ENCODE measurements at regions not wholly inside any gene's neighbourhood (a gene's known extent, or its start where the extent isn't known, plus 50 kb on each side); places are given as distances from the start of the nearest gene placed in this dataset.

GRCh38 chr4:159018062-159018629 is 84.7 kb upstream of the RAPGEF2 start:
- H3K27me3 ChIP-seq (replicated peaks in 1 of 7), result no peaks in the 10 kb centered on the region
- no peaks in the 10 kb centered on the region for H3K36me3 ChIP-seq
- H3K9me3 ChIP-seq, result no peaks in the 10 kb centered on the region
- TF ChIP-seq POLR2AphosphoS5 (IDR thresholded peaks at IDR 0.05), result no peak
- TF ChIP-seq CTCF (IDR thresholded peaks at IDR 0.05 in 8 of 11, conservative IDR thresholded peaks at IDR 0.05 in 3 of 11), result no peak
- no peak for TF ChIP-seq POLR2A (IDR thresholded peaks at IDR 0.05)
- no peak for DNase-seq
- intact Hi-C loops (cut with DNase I; ENCODE audit: low total_unique reads), result no loop called here
- H3K4me1 ChIP-seq, result peaks cover 0 to 16% (median 4%) of the 10 kb centered on the region in 6 donors
- no peak overlapping the region for H3K27ac ChIP-seq
- no peak overlapping the region for H3K4me3 ChIP-seq
- 53 to 65% (median 61%) methylated on average over 4 of the region's 4 CpGs for WGBS, 5 donors

GRCh38 chr4:159019356-159019755 is 83.5 kb upstream of the RAPGEF2 start:
- Histone ChIP-seq H3K4me3 (no peak overlapping the region), H3K4me1 (peaks cover 0 to 16% (median 4%) of the 10 kb centered on the region in 6 donors), H3K27ac (no peak overlapping the region), H3K27me3 (replicated peaks in 1 of 7) (no peaks in the 10 kb centered on the region), H3K9me3 (no peaks in the 10 kb centered on the region), H3K36me3 (no peaks in the 10 kb centered on the region)
- WGBS, 5 donors, result 46 to 74% (median 53%) methylated on average over 5 of the region's 5 CpGs
- DNase-seq, result no peak
- no peak for TF ChIP-seq POLR2A (IDR thresholded peaks at IDR 0.05)
- intact Hi-C loops (cut with DNase I; ENCODE audit: low total_unique reads), result no loop called here

- no peak for TF ChIP-seq POLR2AphosphoS5 (IDR thresholded peaks at IDR 0.05)
- no peak for TF ChIP-seq CTCF (IDR thresholded peaks at IDR 0.05 in 8 of 11, conservative IDR thresholded peaks at IDR 0.05 in 3 of 11)
- TF ChIP-seq POLR2A (IDR thresholded peaks at IDR 0.05), result no peak
- H3K27me3 ChIP-seq (replicated peaks in 1 of 7), result no peaks in the 10 kb centered on the region
- peaks cover 0 to 16% (median 4%) of the 10 kb centered on the region in 6 donors for H3K4me1 ChIP-seq
- no peak overlapping the region for H3K27ac ChIP-seq
- H3K36me3 ChIP-seq, result no peaks in the 10 kb centered on the region
- no peak overlapping the region for H3K4me3 ChIP-seq
- H3K9me3 ChIP-seq, result no peaks in the 10 kb centered on the region
- 80 to 85% (median 82%) methylated on average over 6 of the region's 6 CpGs for WGBS, 5 donors
- intact Hi-C loops (cut with DNase I; ENCODE audit: low total_unique reads), result no loop called here
- DNase-seq, result no peak
These were observed 81.1 kb upstream of the RAPGEF2 start for GRCh38 chr4:159021597-159022385.

- TF ChIP-seq CTCF (IDR thresholded peaks at IDR 0.05 in 8 of 11, conservative IDR thresholded peaks at IDR 0.05 in 3 of 11) (no peak), POLR2AphosphoS5 (IDR thresholded peaks at IDR 0.05) (no peak), POLR2A (IDR thresholded peaks at IDR 0.05) (no peak)
- DNase-seq, result no peak
- H3K27ac ChIP-seq, result no peak overlapping the region
- H3K4me1 ChIP-seq, result peaks cover 0 to 10% (median 6%) of the 10 kb centered on the region in 6 donors
- no peaks in the 10 kb centered on the region for H3K9me3 ChIP-seq
- H3K27me3 ChIP-seq (replicated peaks in 1 of 7), result no peaks in the 10 kb centered on the region
- H3K4me3 ChIP-seq, result no peak overlapping the region
- H3K36me3 ChIP-seq, result no peaks in the 10 kb centered on the region
- 66 to 79% (median 74%) methylated on average over 3 of the region's 3 CpGs for WGBS, 5 donors
- intact Hi-C loops (cut with DNase I; ENCODE audit: low total_unique reads), result no loop called here
These were observed 79.1 kb upstream of the RAPGEF2 start for GRCh38 chr4:159023741-159024140.
